ENCODE measurements at regions not wholly inside any gene's neighbourhood (a gene's known extent, or its start where the extent isn't known, plus 50 kb on each side); places are given as distances from the start of the nearest gene placed in this dataset.
"Not testable (repeated sequence)": the region's sequence is repeated elsewhere in the genome, so short reads cannot be mapped to it uniquely, and the experiment has no call there.

DNA sequence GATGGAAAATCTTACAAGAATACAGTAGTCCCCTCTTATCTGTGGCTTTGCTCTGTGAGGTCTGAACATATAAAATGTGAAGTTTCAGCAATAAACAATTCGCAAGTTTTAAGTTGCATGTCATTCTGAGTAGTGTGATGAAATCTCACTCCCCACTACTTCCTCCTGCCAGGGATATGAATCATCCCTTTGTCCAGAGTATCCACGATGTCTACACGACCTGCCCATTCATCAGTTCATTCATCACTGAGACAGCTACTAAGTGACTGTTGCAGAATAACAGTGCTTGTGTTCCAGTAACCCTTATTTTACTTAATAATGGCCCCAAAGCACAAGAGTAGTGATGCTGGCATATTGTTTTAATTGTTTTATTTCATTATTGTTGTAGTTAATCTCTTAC is 489.2 kb upstream of the UBE2E2 start:
- no peak for DNase-seq

DNA sequence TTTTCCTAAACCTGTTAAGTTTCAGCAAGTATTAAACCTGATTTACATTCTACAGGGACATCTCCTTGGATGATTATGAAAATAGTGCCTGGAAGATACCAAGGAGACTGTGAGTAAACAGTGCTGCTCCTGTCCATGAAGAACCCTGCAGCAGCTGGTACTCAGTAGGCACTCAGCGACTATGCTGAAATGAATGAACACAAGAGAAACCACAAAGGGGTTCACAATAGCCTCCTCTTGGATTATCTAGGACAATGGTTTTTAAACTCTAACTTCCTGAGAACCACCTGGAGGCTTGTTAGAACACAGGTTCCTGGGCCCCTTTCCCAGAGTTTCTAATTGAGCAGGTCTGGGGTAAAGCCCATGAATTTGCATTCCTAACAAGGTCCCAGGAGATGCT is 488.4 kb upstream of the UBE2E2 start:
- no peak for DNase-seq

- DNase-seq = no peak
Observed at GRCh38 chr3:22720596-22720995, 482.5 kb upstream of the UBE2E2 start.

- no peak for DNase-seq
Observed at GRCh38 chr3:22724420-22724819, 478.7 kb upstream of the UBE2E2 start.

- DNase-seq = no peak
Observed at GRCh38 chr3:22728406-22728805, 474.7 kb upstream of the UBE2E2 start.

- no peak for DNase-seq
Observed at GRCh38 chr3:22729212-22729611, 473.9 kb upstream of the UBE2E2 start.

GRCh38 chr3:22729981-22730380 is 473.1 kb upstream of the UBE2E2 start:
- DNase-seq = no peak

GRCh38 chr3:22730701-22731100 is 472.4 kb upstream of the UBE2E2 start:
- no peak for DNase-seq

GRCh38 chr3:22731901-22732300 is 471.2 kb upstream of the UBE2E2 start:
- no peak for DNase-seq

- no peak for DNase-seq
Observed at GRCh38 chr3:22732641-22733040, 470.5 kb upstream of the UBE2E2 start.

DNA sequence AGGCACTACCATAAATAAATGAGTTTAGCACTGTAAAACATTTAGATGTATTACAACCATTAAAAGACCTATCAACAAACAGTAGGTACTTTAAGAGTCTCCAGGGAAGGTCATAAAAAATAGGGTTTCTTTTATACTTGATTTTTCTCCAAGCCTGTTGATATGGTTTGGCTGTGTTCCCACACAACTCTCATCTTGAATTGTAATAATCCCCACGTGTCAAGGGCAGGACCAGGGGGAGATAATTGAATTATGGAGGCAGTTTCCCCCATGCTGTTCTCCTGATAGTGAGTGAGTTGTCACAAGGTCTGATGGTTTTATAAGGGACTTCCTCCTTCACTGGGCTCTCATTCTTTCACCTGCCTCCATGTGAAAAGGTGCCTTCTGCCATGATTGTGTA is 468.9 kb upstream of the UBE2E2 start:
- DNase-seq = peak; percentile 4

DNA sequence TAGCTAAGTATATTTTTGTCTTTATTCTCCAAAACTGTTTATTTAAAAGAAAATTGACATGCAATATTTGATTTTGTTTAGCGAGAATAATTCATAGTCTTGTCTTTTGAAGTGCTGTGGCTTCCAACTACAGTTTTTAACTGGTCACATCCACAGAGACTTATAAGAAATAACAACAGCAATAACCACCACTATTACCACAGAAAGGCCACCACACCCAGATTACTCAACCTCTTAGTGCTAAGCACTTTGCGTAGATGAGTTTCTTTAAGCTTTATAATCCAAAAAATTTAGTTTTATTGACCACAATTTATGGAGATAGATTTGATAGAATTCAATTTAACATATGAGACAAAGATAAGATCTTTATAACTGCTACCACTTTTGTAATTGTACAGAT is 468.4 kb upstream of the UBE2E2 start:
- DNase-seq = no peak

GRCh38 chr3:22735373-22735772 is 467.8 kb upstream of the UBE2E2 start:
- no peak for DNase-seq

DNA sequence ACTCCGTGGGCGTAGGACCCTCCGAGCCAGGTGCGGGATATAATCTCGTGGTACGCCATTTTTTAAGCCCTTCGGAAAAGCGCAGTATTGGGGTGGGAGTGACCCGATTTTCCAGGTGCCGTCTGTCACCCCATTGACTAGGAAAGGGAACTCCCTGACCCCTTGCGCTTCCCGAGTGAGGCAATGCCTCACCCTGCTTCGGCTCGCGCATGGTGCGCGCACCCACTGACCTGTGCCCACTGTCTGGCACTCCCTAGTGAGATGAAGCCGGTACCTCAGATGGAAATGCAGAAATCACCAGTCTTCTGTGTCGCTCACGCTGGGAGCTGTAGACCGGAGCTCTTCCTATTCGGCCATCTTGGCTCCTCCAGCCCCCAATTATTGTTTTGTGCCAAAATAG is 459.7 kb upstream of the UBE2E2 start:
- not testable (repeated sequence) for DNase-seq

DNA sequence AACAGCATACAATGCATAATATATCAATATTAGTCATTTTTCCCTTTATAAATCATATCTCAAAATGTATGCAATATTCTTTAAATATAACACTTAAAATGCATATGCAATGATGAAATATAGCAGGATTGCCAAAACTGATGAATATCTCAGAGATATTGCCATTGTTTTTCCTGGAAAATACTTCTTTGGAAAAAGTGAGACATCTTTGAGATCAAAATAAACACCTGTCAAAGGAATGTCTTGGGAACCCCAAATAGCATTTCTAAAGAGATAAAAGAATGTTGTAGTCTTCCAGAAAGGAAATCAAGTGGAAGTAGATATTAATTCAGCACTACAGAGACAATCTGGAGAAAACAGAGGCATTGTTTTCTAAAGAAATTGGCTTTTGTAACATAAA is 457.8 kb upstream of the UBE2E2 start:
- DNase-seq = no peak

GRCh38 chr3:22746221-22746620 is 456.9 kb upstream of the UBE2E2 start:
- no peak for DNase-seq

DNA sequence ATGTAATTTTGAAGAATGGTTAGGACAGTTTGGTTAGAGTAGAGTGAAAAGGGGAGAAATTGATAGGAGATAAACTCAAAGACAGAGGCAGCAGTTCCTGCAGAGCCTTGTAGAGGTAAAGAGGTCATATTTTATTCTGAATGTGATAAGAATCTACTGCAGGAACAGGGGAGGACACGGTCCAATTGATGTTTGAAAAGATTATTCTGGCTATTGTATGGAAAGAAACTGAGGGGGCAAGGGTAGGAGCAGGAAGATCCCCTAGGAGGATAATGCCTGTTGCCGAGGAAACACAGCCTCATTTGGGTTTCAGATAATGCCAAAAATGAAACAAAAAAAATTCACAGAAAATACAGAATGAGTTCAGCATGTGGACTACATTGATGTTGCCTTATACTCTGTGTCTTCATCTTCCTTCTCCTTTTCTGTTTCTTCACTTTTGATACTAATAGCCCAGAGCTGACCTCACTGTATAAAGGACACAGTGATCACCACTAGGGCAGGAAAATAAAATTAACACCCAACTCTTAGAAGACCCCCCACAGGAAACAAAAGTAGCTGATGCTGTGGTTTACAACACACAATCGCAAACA is 454.6 kb upstream of the UBE2E2 start:
- DNase-seq = no peak

DNA sequence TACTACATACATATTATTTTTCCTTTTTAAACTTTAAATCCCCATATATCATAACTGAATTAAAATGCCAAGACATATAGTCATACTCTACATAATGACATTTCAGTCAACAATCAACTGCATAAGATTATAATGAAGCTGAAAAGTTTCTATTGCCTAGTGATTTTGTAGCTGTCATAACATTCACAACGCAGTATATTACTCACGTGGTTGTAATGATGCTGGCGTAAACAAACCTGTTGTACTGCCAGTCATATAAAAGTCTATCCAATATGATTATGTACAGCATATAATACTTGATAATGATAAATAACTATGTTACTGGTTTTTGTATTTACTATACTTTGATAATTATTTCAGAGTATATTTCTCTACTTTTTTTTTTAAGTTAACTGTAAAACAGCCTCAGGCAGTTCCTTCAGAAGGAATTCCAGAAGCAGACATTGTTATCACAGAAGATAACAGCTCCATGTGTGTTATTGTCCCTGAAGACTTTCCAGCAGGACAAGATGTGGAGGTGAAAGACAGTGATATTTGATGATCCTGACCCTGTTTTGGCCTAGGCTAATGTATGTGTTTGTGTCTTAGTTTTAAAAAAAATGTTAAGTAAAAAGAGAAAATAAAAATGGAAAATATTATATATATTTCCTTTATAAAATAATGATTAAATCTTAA is 443.4 kb upstream of the UBE2E2 start:
- DNase-seq = no peak

GRCh38 chr3:22765679-22766078 is 437.4 kb upstream of the UBE2E2 start:
- no peak for DNase-seq

GRCh38 chr3:22777834-22778233 is 425.3 kb upstream of the UBE2E2 start:
- DNase-seq = no peak

DNA sequence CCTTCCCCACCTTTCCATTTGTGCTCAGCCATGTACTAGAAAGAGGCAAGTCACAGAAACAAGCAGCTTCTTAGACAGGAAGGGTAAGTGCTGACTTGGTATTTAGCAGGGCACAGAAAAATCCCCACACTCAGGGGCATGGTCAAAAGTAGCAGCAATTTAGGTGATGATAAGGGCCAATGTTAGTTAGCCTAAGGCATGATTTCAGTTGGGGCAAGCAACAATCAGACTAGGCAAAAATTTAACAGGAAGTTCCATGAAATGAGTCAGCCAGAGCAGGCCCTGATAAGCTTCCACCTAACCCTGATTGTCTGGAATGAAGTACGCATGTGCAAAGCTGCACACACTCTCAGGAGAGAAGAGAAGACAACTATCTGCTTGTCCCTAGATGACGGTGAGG is 423.4 kb upstream of the UBE2E2 start:
- DNase-seq = no peak

DNA sequence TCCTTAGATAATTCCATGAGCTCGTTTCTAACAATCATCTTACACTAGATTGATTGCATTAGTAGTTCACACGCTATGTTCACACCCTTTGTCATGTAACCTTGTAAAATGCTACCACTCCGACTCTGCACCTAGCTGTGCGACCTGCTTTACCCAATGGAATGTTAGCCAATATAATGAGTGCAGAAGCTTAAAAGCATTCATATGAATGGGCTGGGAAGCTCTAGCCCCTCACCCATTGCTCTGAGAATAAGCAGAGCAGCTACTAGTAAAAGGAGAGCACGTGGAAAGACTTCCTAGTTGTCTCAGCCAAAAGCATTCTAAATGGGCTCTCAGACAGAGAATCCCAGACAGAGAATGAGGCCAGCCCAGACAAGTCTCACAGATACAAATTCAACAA is 410.6 kb upstream of the UBE2E2 start:
- no peak for DNase-seq

GRCh38 chr3:22795917-22796316 is 407.2 kb upstream of the UBE2E2 start:
- DNase-seq = no peak

DNA sequence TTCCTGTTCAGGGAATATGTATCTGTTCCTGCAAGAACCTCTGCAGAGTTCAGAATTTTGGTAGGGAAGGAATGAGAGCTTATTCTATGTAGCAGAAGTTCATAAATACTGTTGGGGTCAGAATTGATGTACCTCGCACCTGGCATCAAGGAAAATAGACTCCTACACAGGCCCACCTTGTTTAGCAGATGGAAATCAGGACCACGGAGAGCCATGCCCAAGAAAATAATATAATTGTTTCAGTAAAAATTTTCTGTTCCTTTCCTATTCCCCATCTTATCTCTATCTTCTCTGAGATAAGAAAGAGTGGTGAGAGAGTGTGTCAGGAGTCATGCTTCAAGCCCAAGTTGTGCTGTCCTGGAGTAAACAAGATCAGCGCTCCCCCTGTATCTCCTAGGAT is 404.7 kb upstream of the UBE2E2 start:
- no peak for DNase-seq

GRCh38 chr3:22819209-22819608 is 383.9 kb upstream of the UBE2E2 start:
- DNase-seq = no peak

Measured in NCI-H1436 treated with DMSO at 0.1 percent for 48 hours (cell line).